GM13977 (cell line): ENCODE measurements at regions not wholly inside any gene's neighbourhood (a gene's known extent, or its start where the extent isn't known, plus 50 kb on each side); places are given as distances from the start of the nearest gene placed in this dataset.
"Not testable (repeated sequence)": the region's sequence is repeated elsewhere in the genome, so short reads cannot be mapped to it uniquely, and the experiment has no call there.

ENCODE experiments used
- DNase-seq: peaks from one replicate; pipeline ENCODE4 v3.0.0; 2012; ENCODE audit warnings: low spot score
- CTCF ChIP-seq: IDR thresholded peaks from 2 replicates; pipeline ENCODE4 v1.5.1; 2012; ENCODE audit warnings: mild to moderate bottlenecking, control low read depth; ENCODE audit not compliant: insufficient read depth; ENCODE audit errors: extremely low read depth, missing control alignments
- in situ Hi-C: fragments of 300-500 bp; cut with MboI; formaldehyde crosslinking; loops from one replicate; pipeline ENCODE4 v1.12.0; 2022; ENCODE audit warnings: low sequenced_read_pairs, low pct_unique_long_range_greater_than_20kb, mixed read lengths, inconsistent platforms; ENCODE audit not compliant: unreplicated experiment

DNA sequence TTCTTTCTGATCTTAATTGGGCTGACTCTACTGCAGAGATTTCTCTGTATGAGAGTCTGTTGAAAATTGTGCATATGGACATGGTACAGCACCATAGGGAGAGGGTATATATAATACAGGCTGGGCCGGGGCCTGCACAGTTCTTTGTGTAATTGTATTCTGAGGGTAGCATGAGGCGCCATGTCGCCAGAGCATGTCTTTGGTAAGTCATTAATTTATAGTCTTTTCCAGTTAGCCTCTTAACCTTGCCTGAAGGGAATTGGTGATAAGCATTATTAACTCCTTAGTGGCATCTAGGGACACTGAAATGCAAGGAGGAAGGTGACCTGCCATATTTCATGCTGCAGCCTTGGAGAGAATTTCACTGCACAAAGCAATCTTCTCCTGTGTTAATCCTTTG lies 569.9 kb downstream of the TMTC2 start:
- DNase-seq: no peak
- in situ Hi-C loops: no loop called here
- TF ChIP-seq CTCF: no peak

DNA sequence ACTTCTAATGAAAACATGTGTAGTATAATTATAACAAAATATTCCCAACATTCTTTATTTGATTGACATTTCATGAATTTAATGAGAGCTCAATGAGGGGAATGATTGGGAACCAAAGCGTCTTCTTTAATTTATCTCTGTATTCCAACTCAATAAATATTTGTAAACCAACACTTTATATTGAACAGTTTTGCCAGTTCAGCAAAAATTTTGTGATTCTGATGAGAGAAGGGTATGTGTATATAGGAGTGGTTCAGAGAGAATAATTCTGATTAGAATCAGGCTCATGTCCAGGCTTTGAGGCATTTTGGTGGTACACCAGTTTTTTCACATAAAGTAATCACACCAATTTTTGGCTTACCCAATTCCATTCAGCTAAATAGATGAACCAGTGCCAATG lies 564.2 kb downstream of the TMTC2 start:
- in situ Hi-C loops: no loop called here
- DNase-seq: no peak
- TF ChIP-seq CTCF: no peak

GRCh38 chr12:83245156-83245555 lies 558.5 kb downstream of the TMTC2 start:
- no peak for DNase-seq
- no peak for TF ChIP-seq CTCF
- in situ Hi-C loops: no loop called here

DNA sequence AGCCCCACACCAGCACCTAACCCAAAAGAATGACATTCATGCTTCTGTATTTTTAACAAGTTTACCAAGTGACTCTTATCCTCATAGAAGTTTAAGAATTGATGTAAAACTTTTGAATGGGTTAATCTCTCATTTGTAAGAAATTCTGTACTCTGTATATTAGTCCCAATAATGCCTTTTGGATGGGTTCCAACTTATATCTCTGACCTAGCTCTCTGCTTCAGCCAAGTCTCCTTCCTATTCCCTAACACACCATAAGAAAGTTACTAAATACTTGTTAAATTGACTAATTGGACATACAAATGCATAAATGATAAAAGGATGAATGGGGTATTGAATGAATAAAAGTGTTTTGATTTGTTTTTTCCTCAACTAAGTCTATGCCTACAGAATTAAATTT lies 557.3 kb downstream of the TMTC2 start:
- no peak for TF ChIP-seq CTCF

GRCh38 chr12:83233987-83234386 lies 547.3 kb downstream of the TMTC2 start:
- in situ Hi-C loops, DNase-seq: not testable (repeated sequence)

More for the DNA sequence above, 557.3 kb downstream of the TMTC2 start:
- in situ Hi-C loops: no loop called here
- no peak for DNase-seq

DNA sequence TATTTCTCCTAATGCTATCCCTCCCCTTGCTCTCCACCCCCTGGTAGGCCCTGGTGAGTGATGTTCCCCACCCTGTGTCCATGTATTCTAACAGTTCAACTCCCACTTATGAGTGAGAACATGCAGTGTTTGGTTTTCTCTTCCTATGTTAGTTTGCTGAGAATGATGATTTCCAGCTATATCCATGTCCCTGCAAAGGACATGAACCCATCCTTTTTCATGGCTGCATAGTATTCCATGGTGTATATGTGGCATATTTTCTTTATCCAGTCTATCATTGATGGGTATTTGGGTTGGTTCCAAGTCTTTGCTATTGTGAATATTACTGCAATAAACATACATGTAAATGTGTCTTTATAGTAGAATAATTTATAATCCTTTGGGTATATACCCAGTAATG lies 540.3 kb downstream of the TMTC2 start:
- DNase-seq, in situ Hi-C loops: not testable (repeated sequence)

DNA sequence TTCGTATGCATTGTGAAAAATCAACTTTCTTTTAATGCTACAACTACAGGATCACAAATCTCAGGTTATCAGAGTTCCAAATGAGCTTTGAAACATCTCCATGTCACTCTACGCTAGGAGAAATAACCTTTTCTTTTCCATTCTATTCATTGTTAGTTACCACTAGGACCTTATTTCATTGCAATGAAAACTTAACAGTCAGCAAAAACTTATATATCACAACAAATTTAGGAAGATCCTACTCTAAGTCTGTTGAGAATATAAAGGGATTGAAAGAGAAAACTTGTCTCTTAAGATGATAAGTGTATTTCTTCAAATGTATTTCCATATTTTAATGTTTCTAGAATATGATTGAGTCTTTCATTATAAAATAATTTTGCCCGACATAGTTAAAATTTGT lies 539.1 kb downstream of the TMTC2 start:
- TF ChIP-seq CTCF: no peak
- in situ Hi-C loops: no loop called here
- DNase-seq: no peak

DNA sequence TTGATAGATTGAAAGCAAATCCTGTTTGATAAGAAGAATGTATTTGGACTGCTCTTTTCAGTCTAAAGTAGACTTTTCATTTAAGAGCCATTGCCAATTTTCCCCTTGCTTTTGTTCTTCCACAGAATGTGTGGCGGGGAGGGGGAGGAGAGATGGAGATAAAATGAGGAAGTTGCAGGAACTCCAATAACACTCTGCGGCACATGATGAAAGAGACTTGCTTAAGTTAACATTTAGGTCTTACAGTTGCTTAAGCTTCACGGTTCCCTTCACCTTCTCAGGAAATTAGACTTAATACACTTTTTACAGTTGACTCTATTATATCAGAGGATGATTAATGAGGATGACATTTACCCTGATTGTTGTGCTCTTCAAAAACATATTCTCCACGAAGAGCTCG lies 537.3 kb downstream of the TMTC2 start:
- no peak for DNase-seq
- in situ Hi-C loops: no loop called here
- TF ChIP-seq CTCF: no peak
